Endodermal cell (in vitro differentiated cells): ENCODE measurements at regions not wholly inside any gene's neighbourhood (a gene's known extent, or its start where the extent isn't known, plus 50 kb on each side); places are given as distances from the start of the nearest gene placed in this dataset.

Experiments used
- DNase-seq: peaks from one replicate; pipeline ENCODE4 v3.0.0-alpha.2; 2017
- H3K27ac ChIP-seq: 2 replicates; pipeline ENCODE4 v1.5.1; 2013; ENCODE audit warnings: mild to moderate bottlenecking, low read depth, low read length, moderate library complexity
- H3K27me3 ChIP-seq: 2 replicates; pipeline ENCODE4 v1.6.1; 2013; ENCODE audit warnings: mild to moderate bottlenecking, low read length, moderate library complexity; ENCODE audit not compliant: insufficient read depth, control insufficient read depth, poor library complexity, severe bottlenecking
- H3K36me3 ChIP-seq: 2 replicates; pipeline ENCODE4 v1.7.0; 2013; ENCODE audit warnings: mild to moderate bottlenecking, low read length, moderate library complexity; ENCODE audit not compliant: control insufficient read depth, insufficient read depth
- H3K4me1 ChIP-seq: one replicate; pipeline ENCODE4 v1.7.0; 2013; ENCODE audit warnings: low read length; ENCODE audit not compliant: control insufficient read depth, insufficient read depth
- H3K4me3 ChIP-seq: 2 replicates; pipeline ENCODE4 v1.5.1; 2013; ENCODE audit warnings: mild to moderate bottlenecking, low read length, moderate library complexity
- H3K9ac ChIP-seq: 2 replicates; pipeline ENCODE4 v1.6.1; 2013; ENCODE audit warnings: mild to moderate bottlenecking, low read length, moderate library complexity; ENCODE audit not compliant: poor library complexity, severe bottlenecking; ENCODE audit errors: extremely low read depth
- H3K9me3 ChIP-seq: 2 replicates; pipeline ENCODE4 v1.6.1; 2013; ENCODE audit warnings: mild to moderate bottlenecking, low read length, moderate library complexity; ENCODE audit not compliant: control insufficient read depth
- H3K27ac Mint-ChIP-seq: 2 replicates; pipeline ENCODE4 v1.8.0; 2020; ENCODE audit warnings: mixed read lengths
- H3K27me3 Mint-ChIP-seq: 2 replicates; pipeline ENCODE4 v1.8.0; 2021; ENCODE audit warnings: mild to moderate bottlenecking, mixed read lengths; ENCODE audit not compliant: insufficient read depth
- H3K36me3 Mint-ChIP-seq: 2 replicates; pipeline ENCODE4 v1.8.0; 2020; ENCODE audit warnings: low read depth, mixed read lengths
- H3K4me1 Mint-ChIP-seq: 2 replicates; pipeline ENCODE4 v1.8.0; 2020; ENCODE audit warnings: mixed read lengths
- H3K4me3 Mint-ChIP-seq: 2 replicates; pipeline ENCODE4 v1.8.0; 2020; ENCODE audit warnings: mild to moderate bottlenecking, moderate library complexity, mixed read lengths
- H3K9me3 Mint-ChIP-seq: 2 replicates; pipeline ENCODE4 v1.8.0; 2020; ENCODE audit warnings: mild to moderate bottlenecking, mixed read lengths
- CTCF ChIP-seq: fragments of 200-600 bp; sonication (generic); conservative IDR thresholded peaks from 2 replicates; pipeline ENCODE4 v1.5.0; 2021; ENCODE audit warnings: antibody characterized with exemption, mild to moderate bottlenecking
- WGBS, 2 experiments: methylation state at CpG; one replicate each; pipeline versions ENCODE4 v1.1.5 to v1.1.7; 2013; ENCODE audit warnings: missing lambda C conversion rate in 2 of 2, mixed read lengths in 1 of 2; ENCODE audit not compliant: insufficient coverage in 1 of 2, insufficient read length in 1 of 2; 5-methylcytosine and 5-hydroxymethylcytosine counted together

- no peaks in the 10 kb centered on the region for H3K27me3 ChIP-seq
- peak overlapping the region; percentile 73 for H3K4me3 ChIP-seq
- peaks cover 10% of the 10 kb centered on the region for H3K4me1 ChIP-seq
- no peak for DNase-seq
- no peak overlapping the region for H3K27ac ChIP-seq
- peaks cover 27% of the 10 kb centered on the region for H3K9me3 Mint-ChIP-seq
- H3K27ac Mint-ChIP-seq: no peak overlapping the region
- H3K4me3 Mint-ChIP-seq: no peak overlapping the region
- no peak overlapping the region for H3K9ac ChIP-seq
- H3K36me3 Mint-ChIP-seq: peaks cover 14% of the 10 kb centered on the region
- TF ChIP-seq CTCF: no peak
- H3K9me3 ChIP-seq: peaks cover 49% of the 10 kb centered on the region
- H3K36me3 ChIP-seq: peaks cover 6% of the 10 kb centered on the region
- 84 to 88% methylated on average over 4 of the region's 4 CpGs for WGBS, 2 experiments
- H3K4me1 Mint-ChIP-seq: peaks cover 45% of the 10 kb centered on the region
- H3K27me3 Mint-ChIP-seq: no peaks in the 10 kb centered on the region
Observed at GRCh38 chr5:9927521-9927997, 297.4 kb upstream of the TAS2R1 start.

- TF ChIP-seq CTCF: no peak
- Histone ChIP-seq H3K27ac (no peak overlapping the region), H3K9me3 (peaks cover 53% of the 10 kb centered on the region), H3K9ac (no peak overlapping the region), H3K36me3 (peaks cover 6% of the 10 kb centered on the region), H3K27me3 (no peaks in the 10 kb centered on the region), H3K4me1 (peaks cover 10% of the 10 kb centered on the region), H3K4me3 (peak overlapping the region; percentile 73)
- Mint-ChIP-seq H3K9me3 (peaks cover 27% of the 10 kb centered on the region), H3K27ac (no peak overlapping the region), H3K4me3 (no peak overlapping the region), H3K4me1 (peaks cover 44% of the 10 kb centered on the region), H3K36me3 (peaks cover 14% of the 10 kb centered on the region), H3K27me3 (no peaks in the 10 kb centered on the region)
- 97 to 100% methylated on average over 1 of the region's 1 CpG for WGBS, 2 experiments
- DNase-seq: no peak
Observed at GRCh38 chr5:9927106-9927505, 297.0 kb upstream of the TAS2R1 start.

GRCh38 chr5:9924614-9925013, 294.5 kb upstream of the TAS2R1 start:
- Histone ChIP-seq H3K9me3 (peaks cover 66% of the 10 kb centered on the region), H3K36me3 (peaks cover 6% of the 10 kb centered on the region), H3K27me3 (no peaks in the 10 kb centered on the region), H3K4me3 (peak overlapping the region; percentile 39), H3K9ac (no peak overlapping the region), H3K4me1 (peaks cover 10% of the 10 kb centered on the region), H3K27ac (no peak overlapping the region)
- Mint-ChIP-seq H3K4me1 (peaks cover 45% of the 10 kb centered on the region), H3K27me3 (no peaks in the 10 kb centered on the region), H3K9me3 (peaks cover 40% of the 10 kb centered on the region), H3K27ac (peak overlapping the region; percentile 79), H3K36me3 (peaks cover 14% of the 10 kb centered on the region), H3K4me3 (no peak overlapping the region)
- no peak for DNase-seq
- 80 to 84% methylated on average over 1 to 2 of the region's 2 CpGs for WGBS, 2 experiments
- no peak for TF ChIP-seq CTCF
